ENCODE measurements at regions not wholly inside any gene's neighbourhood (a gene's known extent, or its start where the extent isn't known, plus 50 kb on each side); places are given as distances from the start of the nearest gene placed in this dataset.

GRCh38 chr2:6675791-6676190, 189.9 kb downstream of the CMPK2 start:
- TF ChIP-seq CTCF (IDR thresholded peaks at IDR 0.05), result no peak
- TF ChIP-seq POLR2A (IDR thresholded peaks at IDR 0.05), result no peak
- TF ChIP-seq POLR2AphosphoS5 (IDR thresholded peaks at IDR 0.05), result no peak
- TF ChIP-seq EP300 (IDR thresholded peaks at IDR 0.05), result no peak
